ENCODE measurements at regions not wholly inside any gene's neighbourhood (a gene's known extent, or its start where the extent isn't known, plus 50 kb on each side); places are given as distances from the start of the nearest gene placed in this dataset.

- no peak for TF ChIP-seq ZNF462 (CRISPR knock-in tag; IDR thresholded peaks at IDR 0.05)
Observed at GRCh38 chr14:56065621-56066290, 52.5 kb upstream of the PELI2 start (continued).

Data from GM23338 (cell line).